B cell (primary cell): ENCODE measurements at regions not wholly inside any gene's neighbourhood (a gene's known extent, or its start where the extent isn't known, plus 50 kb on each side); places are given as distances from the start of the nearest gene placed in this dataset.

Experiments
- CTCF ChIP-seq: fragments of 200-600 bp; IDR thresholded peaks from one replicate; pipeline ENCODE4 v1.8.0; 2022; ENCODE audit warnings: antibody characterized with exemption, mild to moderate bottlenecking
- EZH2 ChIP-seq: IDR thresholded peaks from 2 replicates; pipeline ENCODE4 v1.6.1; 2012; ENCODE audit warnings: borderline replicate concordance, low read depth, mild to moderate bottlenecking, moderate library complexity, low read length; ENCODE audit not compliant: insufficient read depth, poor library complexity, severe bottlenecking

GRCh38 chr4:13830449-13830848, 202.9 kb upstream of the BOD1L1 start:
- TF ChIP-seq CTCF (no peak), EZH2 (no peak)
